ENCODE measurements at regions not wholly inside any gene's neighbourhood (a gene's known extent, or its start where the extent isn't known, plus 50 kb on each side); places are given as distances from the start of the nearest gene placed in this dataset.

DNA sequence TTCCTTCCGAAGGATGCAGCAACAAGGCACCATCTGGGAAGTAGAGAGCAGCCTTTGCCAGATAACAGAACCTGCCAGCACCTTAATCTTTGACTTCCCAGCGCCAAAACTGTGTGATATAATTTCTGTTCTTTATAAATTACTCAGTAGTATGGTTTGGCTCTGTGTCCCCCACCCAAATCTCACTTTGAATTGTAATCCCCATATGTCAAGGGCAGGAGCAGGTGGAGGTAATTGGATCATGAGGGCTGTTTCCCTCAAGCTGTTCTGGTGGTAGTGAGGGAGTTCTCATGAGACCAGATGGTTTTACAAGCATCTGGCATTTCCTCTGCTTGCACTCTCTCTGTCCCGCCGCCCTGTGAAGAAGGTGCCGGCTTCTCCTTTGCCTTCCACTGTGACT, 899.9 kb downstream of the TRIB2 start (continued):
- TF ChIP-seq, protein P1, sequence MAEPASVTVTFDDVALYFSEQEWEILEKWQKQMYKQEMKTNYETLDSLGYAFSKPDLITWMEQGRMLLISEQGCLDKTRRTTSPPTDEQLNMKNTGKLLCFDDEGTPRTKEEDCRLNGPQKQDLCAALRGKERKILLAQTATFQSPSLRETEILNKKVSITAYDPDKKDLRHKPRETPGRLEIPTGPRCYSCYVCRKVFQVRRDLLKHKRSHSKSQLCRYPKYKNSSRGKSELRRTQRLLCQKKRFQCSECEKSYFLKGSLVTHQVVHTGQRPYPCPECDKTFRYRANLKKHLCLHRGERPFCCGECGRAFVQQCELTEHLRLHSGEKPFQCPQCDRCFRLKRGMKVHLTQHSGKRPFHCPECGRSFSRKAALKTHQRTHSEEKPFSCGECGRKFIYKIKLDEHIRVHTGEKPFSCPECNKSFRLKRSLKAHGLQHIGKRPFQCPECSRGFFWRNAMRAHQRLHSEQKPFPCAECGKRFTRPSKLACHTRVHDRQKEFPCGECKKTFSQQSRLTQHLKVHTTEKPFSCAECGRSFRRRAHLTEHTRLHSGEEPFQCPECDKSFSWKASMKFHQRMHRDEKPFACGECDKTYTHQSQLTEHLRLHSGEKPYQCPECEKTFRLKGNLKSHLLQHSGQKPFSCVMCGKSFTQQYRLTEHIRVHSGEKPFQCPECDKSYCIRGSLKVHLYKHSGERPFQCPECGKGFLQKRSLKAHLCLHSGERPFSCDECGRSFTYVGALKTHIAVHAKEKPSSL (CRISPR knock-in tag; conservative IDR thresholded peaks at IDR 0.05) = no peak
- TF ChIP-seq OVOL2 (CRISPR knock-in tag; IDR thresholded peaks at IDR 0.05; ENCODE audit: borderline replicate concordance) (no peak), RELA (CRISPR knock-in tag; IDR thresholded peaks at IDR 0.05; ENCODE audit: borderline replicate concordance) (no peak), RORB (CRISPR knock-in tag; IDR thresholded peaks at IDR 0.05) (no peak)
- TF ChIP-seq, protein P2, sequence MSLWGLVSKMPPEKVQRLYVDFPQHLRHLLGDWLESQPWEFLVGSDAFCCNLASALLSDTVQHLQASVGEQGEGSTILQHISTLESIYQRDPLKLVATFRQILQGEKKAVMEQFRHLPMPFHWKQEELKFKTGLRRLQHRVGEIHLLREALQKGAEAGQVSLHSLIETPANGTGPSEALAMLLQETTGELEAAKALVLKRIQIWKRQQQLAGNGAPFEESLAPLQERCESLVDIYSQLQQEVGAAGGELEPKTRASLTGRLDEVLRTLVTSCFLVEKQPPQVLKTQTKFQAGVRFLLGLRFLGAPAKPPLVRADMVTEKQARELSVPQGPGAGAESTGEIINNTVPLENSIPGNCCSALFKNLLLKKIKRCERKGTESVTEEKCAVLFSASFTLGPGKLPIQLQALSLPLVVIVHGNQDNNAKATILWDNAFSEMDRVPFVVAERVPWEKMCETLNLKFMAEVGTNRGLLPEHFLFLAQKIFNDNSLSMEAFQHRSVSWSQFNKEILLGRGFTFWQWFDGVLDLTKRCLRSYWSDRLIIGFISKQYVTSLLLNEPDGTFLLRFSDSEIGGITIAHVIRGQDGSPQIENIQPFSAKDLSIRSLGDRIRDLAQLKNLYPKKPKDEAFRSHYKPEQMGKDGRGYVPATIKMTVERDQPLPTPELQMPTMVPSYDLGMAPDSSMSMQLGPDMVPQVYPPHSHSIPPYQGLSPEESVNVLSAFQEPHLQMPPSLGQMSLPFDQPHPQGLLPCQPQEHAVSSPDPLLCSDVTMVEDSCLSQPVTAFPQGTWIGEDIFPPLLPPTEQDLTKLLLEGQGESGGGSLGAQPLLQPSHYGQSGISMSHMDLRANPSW (CRISPR knock-in tag; conservative IDR thresholded peaks at IDR 0.05; ENCODE audit: low read depth) = no peak
- TF ChIP-seq, protein P3, sequence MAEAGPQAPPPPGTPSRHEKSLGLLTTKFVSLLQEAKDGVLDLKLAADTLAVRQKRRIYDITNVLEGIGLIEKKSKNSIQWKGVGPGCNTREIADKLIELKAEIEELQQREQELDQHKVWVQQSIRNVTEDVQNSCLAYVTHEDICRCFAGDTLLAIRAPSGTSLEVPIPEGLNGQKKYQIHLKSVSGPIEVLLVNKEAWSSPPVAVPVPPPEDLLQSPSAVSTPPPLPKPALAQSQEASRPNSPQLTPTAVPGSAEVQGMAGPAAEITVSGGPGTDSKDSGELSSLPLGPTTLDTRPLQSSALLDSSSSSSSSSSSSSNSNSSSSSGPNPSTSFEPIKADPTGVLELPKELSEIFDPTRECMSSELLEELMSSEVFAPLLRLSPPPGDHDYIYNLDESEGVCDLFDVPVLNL (CRISPR knock-in tag; IDR thresholded peaks at IDR 0.05; ENCODE audit: borderline replicate concordance, low read depth) = no peak

DNA sequence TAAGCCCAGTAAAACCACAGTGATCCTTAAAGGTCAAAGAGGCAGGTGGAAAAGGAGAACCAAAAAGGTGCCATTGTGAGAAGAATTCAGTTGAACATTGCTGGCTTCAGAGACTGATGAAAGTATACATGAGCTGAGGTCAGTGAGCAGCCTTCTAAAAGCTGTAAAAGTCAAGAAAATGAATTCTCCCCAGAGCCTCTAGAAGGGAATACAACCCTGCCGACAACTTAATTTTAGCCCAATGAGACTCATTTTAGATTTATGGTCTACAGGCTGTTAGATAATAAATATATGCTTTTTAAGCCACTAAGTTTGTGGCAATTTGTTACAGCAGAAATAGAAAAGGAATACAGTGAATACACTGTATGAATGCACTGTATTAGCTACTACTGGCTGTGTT, 911.4 kb downstream of the TRIB2 start:
- DNase-seq (ENCODE audit: low spot score) = no peak
- Mint-ChIP-seq H3K4me3 (no peak overlapping the region), H3K27me3 (ENCODE audit: low read depth) (no peaks in the 10 kb centered on the region), H3K4me1 (no peaks in the 10 kb centered on the region), H3K36me3 (no peaks in the 10 kb centered on the region), H3K27ac (no peak overlapping the region), H3K9me3 (peaks cover 5% of the 10 kb centered on the region)
- TF ChIP-seq NR3C1 (CRISPR knock-in tag; conservative IDR thresholded peaks at IDR 0.05; ENCODE audit: low read depth) = no peak
- TF ChIP-seq, protein P4, sequence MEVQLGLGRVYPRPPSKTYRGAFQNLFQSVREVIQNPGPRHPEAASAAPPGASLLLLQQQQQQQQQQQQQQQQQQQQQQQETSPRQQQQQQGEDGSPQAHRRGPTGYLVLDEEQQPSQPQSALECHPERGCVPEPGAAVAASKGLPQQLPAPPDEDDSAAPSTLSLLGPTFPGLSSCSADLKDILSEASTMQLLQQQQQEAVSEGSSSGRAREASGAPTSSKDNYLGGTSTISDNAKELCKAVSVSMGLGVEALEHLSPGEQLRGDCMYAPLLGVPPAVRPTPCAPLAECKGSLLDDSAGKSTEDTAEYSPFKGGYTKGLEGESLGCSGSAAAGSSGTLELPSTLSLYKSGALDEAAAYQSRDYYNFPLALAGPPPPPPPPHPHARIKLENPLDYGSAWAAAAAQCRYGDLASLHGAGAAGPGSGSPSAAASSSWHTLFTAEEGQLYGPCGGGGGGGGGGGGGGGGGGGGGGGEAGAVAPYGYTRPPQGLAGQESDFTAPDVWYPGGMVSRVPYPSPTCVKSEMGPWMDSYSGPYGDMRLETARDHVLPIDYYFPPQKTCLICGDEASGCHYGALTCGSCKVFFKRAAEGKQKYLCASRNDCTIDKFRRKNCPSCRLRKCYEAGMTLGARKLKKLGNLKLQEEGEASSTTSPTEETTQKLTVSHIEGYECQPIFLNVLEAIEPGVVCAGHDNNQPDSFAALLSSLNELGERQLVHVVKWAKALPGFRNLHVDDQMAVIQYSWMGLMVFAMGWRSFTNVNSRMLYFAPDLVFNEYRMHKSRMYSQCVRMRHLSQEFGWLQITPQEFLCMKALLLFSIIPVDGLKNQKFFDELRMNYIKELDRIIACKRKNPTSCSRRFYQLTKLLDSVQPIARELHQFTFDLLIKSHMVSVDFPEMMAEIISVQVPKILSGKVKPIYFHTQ (CRISPR knock-in tag; IDR thresholded peaks at IDR 0.05) = no peak
- POLR2A ChIA-PET = no interaction called here
- ATAC-seq = no peak
- CTCF ChIA-PET = interaction anchor here (0.7 kb wide), 1 partner anchor 576 kb away, joined by 3 read pairs; no protein-coding TSS in a partner anchor

DNA sequence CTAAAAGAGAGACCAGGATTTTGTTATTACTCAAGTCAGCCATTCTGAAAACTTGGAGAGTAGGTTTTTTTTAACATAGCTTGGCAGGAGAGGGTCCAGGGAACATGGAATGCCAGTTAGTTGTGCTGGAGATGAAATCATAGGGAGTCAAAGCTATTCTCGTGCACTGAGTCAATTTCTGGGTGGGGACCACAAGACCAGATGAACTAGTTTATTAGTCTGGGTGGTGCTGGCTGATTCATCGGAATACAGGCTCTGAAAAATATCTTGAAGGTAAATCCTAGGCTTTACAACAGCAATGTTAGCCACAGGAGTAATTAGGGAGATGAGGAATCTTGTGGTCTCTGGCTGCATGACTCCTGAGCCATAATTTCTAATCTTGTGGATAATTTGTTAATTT, 921.4 kb downstream of the TRIB2 start:
- Mint-ChIP-seq H3K36me3 (peaks cover 14% of the 10 kb centered on the region; the same call in 1 of the 2 replicates), H3K4me3 (no peak overlapping the region), H3K4me1 (no peaks in the 10 kb centered on the region), H3K27ac (no peak overlapping the region), H3K9me3 (peaks cover 38% of the 10 kb centered on the region), H3K27me3 (ENCODE audit: low read depth) (peaks cover 3% of the 10 kb centered on the region; the same call in 1 of the 2 replicates)
- CTCF ChIA-PET = no interaction called here
- POLR2A ChIA-PET = no interaction called here
- no peak for DNase-seq (ENCODE audit: low spot score)
- no peak for ATAC-seq
- no peak for TF ChIP-seq JUN (CRISPR knock-in tag; IDR thresholded peaks at IDR 0.05)
- TF ChIP-seq, protein P5, sequence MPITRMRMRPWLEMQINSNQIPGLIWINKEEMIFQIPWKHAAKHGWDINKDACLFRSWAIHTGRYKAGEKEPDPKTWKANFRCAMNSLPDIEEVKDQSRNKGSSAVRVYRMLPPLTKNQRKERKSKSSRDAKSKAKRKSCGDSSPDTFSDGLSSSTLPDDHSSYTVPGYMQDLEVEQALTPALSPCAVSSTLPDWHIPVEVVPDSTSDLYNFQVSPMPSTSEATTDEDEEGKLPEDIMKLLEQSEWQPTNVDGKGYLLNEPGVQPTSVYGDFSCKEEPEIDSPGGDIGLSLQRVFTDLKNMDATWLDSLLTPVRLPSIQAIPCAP (CRISPR knock-in tag; IDR thresholded peaks at IDR 0.05) = no peak
- TF ChIP-seq SMAD4 (CRISPR knock-in tag; IDR thresholded peaks at IDR 0.05) = no peak
- TF ChIP-seq, protein P6, sequence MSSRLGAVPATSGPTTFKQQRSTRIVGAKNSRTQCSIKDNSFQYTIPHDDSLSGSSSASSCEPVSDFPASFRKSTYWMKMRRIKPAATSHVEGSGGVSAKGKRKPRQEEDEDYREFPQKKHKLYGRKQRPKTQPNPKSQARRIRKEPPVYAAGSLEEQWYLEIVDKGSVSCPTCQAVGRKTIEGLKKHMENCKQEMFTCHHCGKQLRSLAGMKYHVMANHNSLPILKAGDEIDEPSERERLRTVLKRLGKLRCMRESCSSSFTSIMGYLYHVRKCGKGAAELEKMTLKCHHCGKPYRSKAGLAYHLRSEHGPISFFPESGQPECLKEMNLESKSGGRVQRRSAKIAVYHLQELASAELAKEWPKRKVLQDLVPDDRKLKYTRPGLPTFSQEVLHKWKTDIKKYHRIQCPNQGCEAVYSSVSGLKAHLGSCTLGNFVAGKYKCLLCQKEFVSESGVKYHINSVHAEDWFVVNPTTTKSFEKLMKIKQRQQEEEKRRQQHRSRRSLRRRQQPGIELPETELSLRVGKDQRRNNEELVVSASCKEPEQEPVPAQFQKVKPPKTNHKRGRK (CRISPR knock-in tag; IDR thresholded peaks at IDR 0.05; ENCODE audit: borderline replicate concordance) = no peak
- TF ChIP-seq, protein P7, sequence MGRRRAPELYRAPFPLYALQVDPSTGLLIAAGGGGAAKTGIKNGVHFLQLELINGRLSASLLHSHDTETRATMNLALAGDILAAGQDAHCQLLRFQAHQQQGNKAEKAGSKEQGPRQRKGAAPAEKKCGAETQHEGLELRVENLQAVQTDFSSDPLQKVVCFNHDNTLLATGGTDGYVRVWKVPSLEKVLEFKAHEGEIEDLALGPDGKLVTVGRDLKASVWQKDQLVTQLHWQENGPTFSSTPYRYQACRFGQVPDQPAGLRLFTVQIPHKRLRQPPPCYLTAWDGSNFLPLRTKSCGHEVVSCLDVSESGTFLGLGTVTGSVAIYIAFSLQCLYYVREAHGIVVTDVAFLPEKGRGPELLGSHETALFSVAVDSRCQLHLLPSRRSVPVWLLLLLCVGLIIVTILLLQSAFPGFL (CRISPR knock-in tag; IDR thresholded peaks at IDR 0.05; ENCODE audit: borderline replicate concordance) = no peak
- TF ChIP-seq TCF7 (CRISPR knock-in tag; IDR thresholded peaks at IDR 0.05; ENCODE audit: low read depth) = no peak
- TF ChIP-seq, protein P3 (CRISPR knock-in tag; IDR thresholded peaks at IDR 0.05; ENCODE audit: borderline replicate concordance, low read depth) = no peak
- no peak for TF ChIP-seq ZNF263 (CRISPR knock-in tag; IDR thresholded peaks at IDR 0.05; ENCODE audit: low read depth)
- TF ChIP-seq CREB1 (CRISPR knock-in tag; IDR thresholded peaks at IDR 0.05) = no peak
- TF ChIP-seq, protein P8, sequence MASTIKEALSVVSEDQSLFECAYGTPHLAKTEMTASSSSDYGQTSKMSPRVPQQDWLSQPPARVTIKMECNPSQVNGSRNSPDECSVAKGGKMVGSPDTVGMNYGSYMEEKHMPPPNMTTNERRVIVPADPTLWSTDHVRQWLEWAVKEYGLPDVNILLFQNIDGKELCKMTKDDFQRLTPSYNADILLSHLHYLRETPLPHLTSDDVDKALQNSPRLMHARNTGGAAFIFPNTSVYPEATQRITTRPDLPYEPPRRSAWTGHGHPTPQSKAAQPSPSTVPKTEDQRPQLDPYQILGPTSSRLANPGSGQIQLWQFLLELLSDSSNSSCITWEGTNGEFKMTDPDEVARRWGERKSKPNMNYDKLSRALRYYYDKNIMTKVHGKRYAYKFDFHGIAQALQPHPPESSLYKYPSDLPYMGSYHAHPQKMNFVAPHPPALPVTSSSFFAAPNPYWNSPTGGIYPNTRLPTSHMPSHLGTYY (CRISPR knock-in tag; IDR thresholded peaks at IDR 0.05) = no peak

Data from WTC11 (cell line).